Esophagus squamous epithelium (tissue), 5 donors: ENCODE measurements at regions not wholly inside any gene's neighbourhood (a gene's known extent, or its start where the extent isn't known, plus 50 kb on each side); places are given as distances from the start of the nearest gene placed in this dataset.

Experiments used
- DNase-seq: peaks from one replicate; lab custom pipeline; 2025; lab: John Stamatoyannopoulos, UW
- H3K27ac ChIP-seq, 4 donors: fragments of 200-600 bp; sonication (generic); one replicate each; pipeline ENCODE4 v1.5.1; 2016 to 2019; ENCODE audit warnings: mild to moderate bottlenecking in 1 of 4
- H3K27me3 ChIP-seq, 4 donors: fragments of 200-600 bp; sonication (generic); 1 replicate in 3 of 4; 2 replicates in 1 of 4; pipeline versions ENCODE4 v1.5.1 to v1.6.0; 2017 to 2021; ENCODE audit warnings: antibody characterized with exemption in 1 of 4
- H3K36me3 ChIP-seq, 3 donors: fragments of 200-600 bp; sonication (generic); one replicate each; pipeline ENCODE4 v1.5.1; 2016 to 2019
- H3K4me1 ChIP-seq, 3 donors: fragments of 200-600 bp; sonication (generic); one replicate each; pipeline ENCODE4 v1.5.1; 2017 to 2019
- H3K4me3 ChIP-seq, 4 donors: fragments of 200-600 bp; sonication (generic); 1 replicate in 3 of 4; 2 replicates in 1 of 4; pipeline ENCODE4 v1.5.1; 2016 to 2019; ENCODE audit warnings: mild to moderate bottlenecking in 2 of 4, moderate library complexity in 1 of 4
- H3K9me3 ChIP-seq, 3 donors: fragments of 200-600 bp; sonication (generic); one replicate each; pipeline ENCODE4 v1.5.1; 2016 to 2019
- CTCF ChIP-seq, 6 experiments: fragments of 450-650 bp in 4 of 6; fragments of 200-600 bp in 2 of 6; sonication (generic) in 2 of 6; IDR thresholded peaks; one replicate each; pipeline ENCODE4 v1.5.1; 2016 to 2019; ENCODE audit warnings: antibody characterized with exemption in 6 of 6, mild to moderate bottlenecking in 4 of 6, moderate library complexity in 4 of 6
- POLR2A ChIP-seq, 4 donors: fragments of 450-650 bp; IDR thresholded peaks; one replicate each; pipeline ENCODE4 v1.6.1; 2017; ENCODE audit warnings: antibody characterized with exemption in 4 of 4, mild to moderate bottlenecking in 4 of 4, moderate library complexity in 3 of 4
- WGBS, 2 donors: methylation state at CpG; one replicate each; pipeline ENCODE4 v1.1.5; 2018; 5-methylcytosine and 5-hydroxymethylcytosine counted together
- intact Hi-C: fragments of 100-400 bp; cut with DNase I; formaldehyde crosslinking; loops from one replicate; pipeline ENCODE4 v1.15.0; 2022
- donor health status: DM: yes; HTN: yes; CAD: no.

GRCh38 chr5:2465383-2465782 is 286.1 kb downstream of the IRX2 start:
- Histone ChIP-seq H3K36me3 (no peaks in the 10 kb centered on the region), H3K4me3 (no peak overlapping the region), H3K4me1 (no peaks in the 10 kb centered on the region), H3K27ac (no peak overlapping the region), H3K27me3 (peaks cover 0 to 14% (median 0%) of the 10 kb centered on the region in 4 donors), H3K9me3 (no peaks in the 10 kb centered on the region)
- TF ChIP-seq CTCF (IDR thresholded peaks at IDR 0.05) (no peak), POLR2A (IDR thresholded peaks at IDR 0.05) (no peak)
- intact Hi-C loops = no loop called here
- DNase-seq = no peak
- 54 to 55% methylated on average over 10 of the region's 10 CpGs for WGBS, 2 donors

- no peak for DNase-seq
- Histone ChIP-seq H3K4me1 (no peaks in the 10 kb centered on the region), H3K36me3 (no peaks in the 10 kb centered on the region), H3K27me3 (peaks cover 0 to 21% (median 0%) of the 10 kb centered on the region in 4 donors), H3K27ac (no peak overlapping the region), H3K4me3 (no peak overlapping the region), H3K9me3 (no peaks in the 10 kb centered on the region)
- 93 to 100% methylated on average over 1 to 3 of the region's 9 CpGs for WGBS, 2 donors
- TF ChIP-seq CTCF (IDR thresholded peaks at IDR 0.05) (no peak), POLR2A (IDR thresholded peaks at IDR 0.05) (no peak)
- intact Hi-C loops = no loop called here
Measured at GRCh38 chr5:2464141-2464540, 287.3 kb downstream of the IRX2 start.

GRCh38 chr5:2461701-2462691 is 289.5 kb downstream of the IRX2 start:
- Histone ChIP-seq H3K4me3 (no peak overlapping the region), H3K36me3 (no peaks in the 10 kb centered on the region), H3K27ac (no peak overlapping the region), H3K4me1 (no peaks in the 10 kb centered on the region), H3K9me3 (no peaks in the 10 kb centered on the region), H3K27me3 (peaks cover 0 to 21% (median 0%) of the 10 kb centered on the region in 4 donors)
- TF ChIP-seq POLR2A (IDR thresholded peaks at IDR 0.05) = no peak
- DNase-seq = no peak
- 60 to 71% methylated on average over 18 to 19 of the region's 23 CpGs for WGBS, 2 donors
- intact Hi-C loops = no loop called here

GRCh38 chr5:2460098-2460497 is 291.4 kb downstream of the IRX2 start:
- Histone ChIP-seq H3K27ac (no peak overlapping the region), H3K36me3 (no peaks in the 10 kb centered on the region), H3K9me3 (no peaks in the 10 kb centered on the region), H3K27me3 (peaks cover 0 to 15% (median 0%) of the 10 kb centered on the region in 4 donors), H3K4me3 (no peak overlapping the region), H3K4me1 (no peaks in the 10 kb centered on the region)
- 69 to 78% methylated on average over 3 of the region's 3 CpGs for WGBS, 2 donors
- DNase-seq = no peak
- intact Hi-C loops = no loop called here
- TF ChIP-seq POLR2A (IDR thresholded peaks at IDR 0.05) = no peak

GRCh38 chr5:2459251-2459650 is 292.2 kb downstream of the IRX2 start:
- DNase-seq = no peak
- WGBS, 2 donors = 19 to 20% methylated on average over 2 of the region's 2 CpGs
- H3K4me3 ChIP-seq = no peak overlapping the region

More at GRCh38 chr5:2459251-2459650, 292.2 kb downstream of the IRX2 start:
- no peaks in the 10 kb centered on the region for H3K36me3 ChIP-seq
- H3K9me3 ChIP-seq = no peaks in the 10 kb centered on the region
- no peaks in the 10 kb centered on the region for H3K4me1 ChIP-seq
- intact Hi-C loops = no loop called here
- H3K27ac ChIP-seq = no peak overlapping the region
- no peak for TF ChIP-seq POLR2A (IDR thresholded peaks at IDR 0.05)
- TF ChIP-seq CTCF (IDR thresholded peaks at IDR 0.05) = no peak
- peaks cover 0 to 15% (median 0%) of the 10 kb centered on the region in 4 donors for H3K27me3 ChIP-seq
